Neural progenitor cell (in vitro differentiated cells): ENCODE measurements at regions not wholly inside any gene's neighbourhood (a gene's known extent, or its start where the extent isn't known, plus 50 kb on each side); places are given as distances from the start of the nearest gene placed in this dataset.

ENCODE experiments used
- CTCF ChIP-seq: fragments of 200-600 bp; sonication (generic); IDR thresholded peaks from 2 replicates; pipeline ENCODE4 v1.5.1; 2017; ENCODE audit warnings: antibody characterized with exemption, mild to moderate bottlenecking
- EZH2 ChIP-seq: fragments of 200-600 bp; sonication (generic); IDR thresholded peaks from 2 replicates; pipeline ENCODE4 v1.6.1; 2017; ENCODE audit warnings: antibody characterized with exemption, mild to moderate bottlenecking, moderate library complexity

DNA sequence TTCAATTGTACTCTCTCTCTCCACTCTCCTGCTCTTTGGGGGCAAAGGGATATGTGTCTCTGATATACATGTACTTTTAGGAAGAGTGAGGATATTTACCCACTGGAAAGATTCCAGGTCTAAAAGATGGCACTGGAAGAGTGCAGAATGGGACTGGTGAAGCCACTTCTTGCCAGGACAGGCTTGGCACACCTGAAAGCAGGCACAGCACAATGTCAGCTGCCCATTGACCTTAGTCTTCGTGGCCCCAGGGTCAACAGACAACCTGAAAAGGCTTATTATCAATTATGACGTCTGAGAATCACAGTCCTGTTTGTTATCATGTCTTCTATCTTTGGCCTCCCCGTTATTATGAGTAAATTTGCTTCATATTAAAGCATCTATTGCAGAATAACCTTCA, 86.7 kb upstream of the PAK3 start:
- TF ChIP-seq CTCF = no peak
- no peak for TF ChIP-seq EZH2
